H9 (cell line): ENCODE measurements at regions not wholly inside any gene's neighbourhood (a gene's known extent, or its start where the extent isn't known, plus 50 kb on each side); places are given as distances from the start of the nearest gene placed in this dataset.

Experiments used
- DNase-seq: peaks from one replicate; pipeline ENCODE4 v3.0.0-alpha.2; 2017
- H2AFZ ChIP-seq: one replicate; pipeline ENCODE4 v1.6.1; 2013; ENCODE audit warnings: mild to moderate bottlenecking, low read length, control low read depth, moderate library complexity
- H2AK5ac ChIP-seq: 2 replicates; pipeline ENCODE4 v1.6.1; 2013; ENCODE audit warnings: low read length, control low read depth, mixed read lengths; ENCODE audit not compliant: insufficient read length
- H2BK120ac ChIP-seq: one replicate; pipeline ENCODE4 v1.6.1; 2013; ENCODE audit warnings: low read depth, mild to moderate bottlenecking, low read length, control low read depth, inconsistent platforms; ENCODE audit not compliant: poor library complexity, severe bottlenecking
- H2BK12ac ChIP-seq: 2 replicates; pipeline ENCODE4 v1.6.1; 2013; ENCODE audit warnings: low read length, control low read depth, mixed read lengths, low read depth; ENCODE audit not compliant: insufficient read length
- H2BK15ac ChIP-seq: 2 replicates; pipeline ENCODE4 v1.6.1; 2013; ENCODE audit warnings: low read depth, low read length, control low read depth
- H2BK20ac ChIP-seq: one replicate; pipeline ENCODE4 v1.6.1; 2013; ENCODE audit warnings: low read depth, mild to moderate bottlenecking, low read length, control low read depth, inconsistent platforms; ENCODE audit not compliant: poor library complexity, severe bottlenecking
- H2BK5ac ChIP-seq: 2 replicates; pipeline ENCODE4 v1.6.1; 2013; ENCODE audit warnings: low read length, control low read depth, mixed read lengths; ENCODE audit not compliant: insufficient read length
- H3K14ac ChIP-seq: 2 replicates; pipeline ENCODE4 v1.6.1; 2013; ENCODE audit warnings: low read length, control low read depth; ENCODE audit not compliant: insufficient read depth
- H3K18ac ChIP-seq: 2 replicates; pipeline ENCODE4 v1.6.1; 2013; ENCODE audit warnings: low read depth, mild to moderate bottlenecking, mixed read lengths, low read length, control low read depth; ENCODE audit not compliant: insufficient read length
- H3K23ac ChIP-seq: 2 replicates; pipeline ENCODE4 v1.6.1; 2013; ENCODE audit warnings: low read length, control low read depth, mixed read lengths, low read depth; ENCODE audit not compliant: insufficient read length
- H3K23me2 ChIP-seq: 2 replicates; pipeline ENCODE4 v1.6.1; 2013; ENCODE audit warnings: low read depth, mild to moderate bottlenecking, mixed read lengths, low read length, control low read depth; ENCODE audit not compliant: insufficient read length, poor library complexity, severe bottlenecking
- H3K27ac ChIP-seq: 2 replicates; pipeline ENCODE4 v1.5.1; 2013; ENCODE audit warnings: low read length, control low read depth, mixed read lengths, low read depth; ENCODE audit not compliant: insufficient read length
- H3K27me3 ChIP-seq: 2 replicates; pipeline ENCODE4 v1.6.1; 2013; ENCODE audit warnings: low read length, control low read depth, inconsistent platforms; ENCODE audit not compliant: insufficient read depth
- H3K4ac ChIP-seq: 2 replicates; pipeline ENCODE4 v1.6.1; 2013; ENCODE audit warnings: low read depth, mild to moderate bottlenecking, control low read depth, inconsistent platforms, low read length, moderate library complexity
- H3K4me1 ChIP-seq: 2 replicates; pipeline ENCODE4 v1.6.1; 2013; ENCODE audit warnings: low read length, control low read depth, inconsistent platforms; ENCODE audit not compliant: insufficient read depth
- H3K4me2 ChIP-seq: 2 replicates; pipeline ENCODE4 v1.6.1; 2013; ENCODE audit warnings: low read length, control low read depth, mixed read lengths; ENCODE audit not compliant: insufficient read length, insufficient read depth
- H3K56ac ChIP-seq: 2 replicates; pipeline ENCODE4 v1.6.1; 2013; ENCODE audit warnings: low read depth, mild to moderate bottlenecking, mixed read lengths, low read length, control low read depth; ENCODE audit not compliant: insufficient read length
- H3K79me1 ChIP-seq: 2 replicates; pipeline ENCODE4 v1.6.1; 2013; ENCODE audit warnings: low read depth, mild to moderate bottlenecking, moderate library complexity, low read length, control low read depth, inconsistent platforms; ENCODE audit not compliant: insufficient read depth, poor library complexity, severe bottlenecking
- H3K79me2 ChIP-seq: 2 replicates; pipeline ENCODE4 v1.6.1; 2013; ENCODE audit warnings: low read length, control low read depth, inconsistent platforms; ENCODE audit not compliant: insufficient read depth
- H3K9ac ChIP-seq: 2 replicates; pipeline ENCODE4 v1.6.1; 2013; ENCODE audit warnings: low read length, control low read depth, mixed read lengths; ENCODE audit not compliant: insufficient read length; ENCODE audit errors: extremely low read depth
- H3K9me3 ChIP-seq: one replicate; pipeline ENCODE4 v1.6.1; 2013; ENCODE audit warnings: low read depth, low read length, inconsistent platforms; ENCODE audit not compliant: control insufficient read depth
- H3T11ph ChIP-seq: one replicate; pipeline ENCODE4 v1.6.1; 2013; ENCODE audit warnings: mild to moderate bottlenecking, low read length, control low read depth, inconsistent platforms
- H4K20me1 ChIP-seq: one replicate; pipeline ENCODE4 v1.6.1; 2013; ENCODE audit not compliant: control insufficient read depth, insufficient read length, insufficient read depth
- H4K5ac ChIP-seq: 2 replicates; pipeline ENCODE4 v1.6.1; 2013; ENCODE audit warnings: low read depth, mild to moderate bottlenecking, mixed read lengths, low read length, control low read depth; ENCODE audit not compliant: insufficient read length
- H4K8ac ChIP-seq: replicated peaks from 2 replicates; pipeline ENCODE4 v1.6.1; 2013; ENCODE audit warnings: low read length, control low read depth, mixed read lengths, low read depth; ENCODE audit not compliant: insufficient read length
- H4K91ac ChIP-seq: 2 replicates; pipeline ENCODE4 v1.6.1; 2013; ENCODE audit warnings: low read depth, mild to moderate bottlenecking, moderate library complexity, mixed read lengths, low read length, control low read depth; ENCODE audit not compliant: insufficient read length
- H3K27ac Mint-ChIP-seq, 3 experiments: 2 replicates in 2 of 3; 3 replicates in 1 of 3; pipeline ENCODE4 v1.8.0; 2020 to 2021; ENCODE audit warnings: mixed read lengths in 3 of 3, mild to moderate bottlenecking in 1 of 3, moderate library complexity in 1 of 3
- H3K27me3 Mint-ChIP-seq: 2 replicates; pipeline ENCODE4 v1.8.0; 2021; ENCODE audit warnings: low read depth, mild to moderate bottlenecking, moderate library complexity, mixed read lengths
- H3K36me3 Mint-ChIP-seq, 3 experiments: 2 replicates in 2 of 3; 3 replicates in 1 of 3; pipeline ENCODE4 v1.8.0; 2020 to 2021; ENCODE audit warnings: low read depth in 3 of 3, mixed read lengths in 3 of 3; ENCODE audit not compliant: insufficient read depth in 1 of 3
- H3K4me1 Mint-ChIP-seq, 2 experiments: 2 replicates each; pipeline ENCODE4 v1.8.0; 2020; ENCODE audit warnings: mixed read lengths in 2 of 2
- H3K4me3 Mint-ChIP-seq, 2 experiments: 2 replicates in 1 of 2; 3 replicates in 1 of 2; pipeline ENCODE4 v1.8.0; 2020 to 2021; ENCODE audit warnings: mild to moderate bottlenecking in 2 of 2, mixed read lengths in 2 of 2, moderate library complexity in 1 of 2
- H3K9me3 Mint-ChIP-seq, 2 experiments: 2 replicates in 1 of 2; 3 replicates in 1 of 2; pipeline ENCODE4 v1.8.0; 2020; ENCODE audit warnings: mild to moderate bottlenecking in 2 of 2, mixed read lengths in 2 of 2, moderate library complexity in 1 of 2
- WGBS: extraction: QIAGEN DNeasy Blood & Tissue Kit; methylation state at CpG from one replicate; pipeline ENCODE4 v1.1.7; 2013; ENCODE audit warnings: missing lambda C conversion rate, low lambda C conversion rate, mixed read lengths; ENCODE audit not compliant: insufficient read length; ENCODE audit errors: extremely low coverage; 5-methylcytosine and 5-hydroxymethylcytosine counted together
- TF ChIP-seq, protein P1 (sequence below): fragments of 200-600 bp; sonication (generic); conservative IDR thresholded peaks from 3 replicates; pipeline ENCODE4 v1.8.0; 2021; ENCODE audit warnings: antibody characterized with exemption, mild to moderate bottlenecking

DNA sequence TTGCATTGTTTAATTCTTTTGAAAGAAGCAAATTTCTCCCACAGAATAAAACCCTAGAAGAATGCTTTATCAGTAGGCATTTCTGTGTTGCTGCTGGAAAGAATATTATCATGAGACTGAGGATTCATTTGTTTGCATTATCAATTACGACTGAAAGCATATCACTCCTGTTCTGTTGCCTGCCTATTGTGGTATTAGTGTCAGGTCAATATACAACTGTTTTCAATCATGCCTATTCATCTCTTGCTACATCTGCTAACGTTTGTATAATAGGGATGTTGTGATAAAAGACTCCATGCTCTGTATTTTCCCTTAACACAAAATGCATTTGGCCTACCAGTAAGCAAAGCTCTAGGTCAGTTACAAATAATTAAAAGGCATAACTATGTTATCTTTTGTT is 221.5 kb downstream of the PTPRC start:
- TF ChIP-seq, protein P1, sequence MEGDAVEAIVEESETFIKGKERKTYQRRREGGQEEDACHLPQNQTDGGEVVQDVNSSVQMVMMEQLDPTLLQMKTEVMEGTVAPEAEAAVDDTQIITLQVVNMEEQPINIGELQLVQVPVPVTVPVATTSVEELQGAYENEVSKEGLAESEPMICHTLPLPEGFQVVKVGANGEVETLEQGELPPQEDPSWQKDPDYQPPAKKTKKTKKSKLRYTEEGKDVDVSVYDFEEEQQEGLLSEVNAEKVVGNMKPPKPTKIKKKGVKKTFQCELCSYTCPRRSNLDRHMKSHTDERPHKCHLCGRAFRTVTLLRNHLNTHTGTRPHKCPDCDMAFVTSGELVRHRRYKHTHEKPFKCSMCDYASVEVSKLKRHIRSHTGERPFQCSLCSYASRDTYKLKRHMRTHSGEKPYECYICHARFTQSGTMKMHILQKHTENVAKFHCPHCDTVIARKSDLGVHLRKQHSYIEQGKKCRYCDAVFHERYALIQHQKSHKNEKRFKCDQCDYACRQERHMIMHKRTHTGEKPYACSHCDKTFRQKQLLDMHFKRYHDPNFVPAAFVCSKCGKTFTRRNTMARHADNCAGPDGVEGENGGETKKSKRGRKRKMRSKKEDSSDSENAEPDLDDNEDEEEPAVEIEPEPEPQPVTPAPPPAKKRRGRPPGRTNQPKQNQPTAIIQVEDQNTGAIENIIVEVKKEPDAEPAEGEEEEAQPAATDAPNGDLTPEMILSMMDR = no peak
- no peaks in the 10 kb centered on the region for H3K9me3 ChIP-seq
- no peak overlapping the region for H4K5ac ChIP-seq
- Mint-ChIP-seq H3K9me3 (no peaks in the 10 kb centered on the region), H3K4me1 (no peaks in the 10 kb centered on the region), H3K27me3 (no peaks in the 10 kb centered on the region), H3K36me3 (no peaks in the 10 kb centered on the region), H3K27ac (no peak overlapping the region), H3K4me3 (no peak overlapping the region)
- H2BK15ac ChIP-seq = no peak overlapping the region
- no peak overlapping the region for H4K8ac ChIP-seq
- no peak overlapping the region for H3T11ph ChIP-seq
- H3K4ac ChIP-seq = no peak overlapping the region
- no peak overlapping the region for H3K14ac ChIP-seq
- no peak overlapping the region for H3K27ac ChIP-seq
- H3K18ac ChIP-seq = no peak overlapping the region
- H3K79me1 ChIP-seq = no peaks in the 10 kb centered on the region
- no peaks in the 10 kb centered on the region for H3K23me2 ChIP-seq
- no peaks in the 10 kb centered on the region for H3K27me3 ChIP-seq
- no peak overlapping the region for H2BK12ac ChIP-seq
- no peak overlapping the region for H2AFZ ChIP-seq
- no peak overlapping the region for H2BK120ac ChIP-seq
- no peak overlapping the region for H4K91ac ChIP-seq
- H4K20me1 ChIP-seq = no peaks in the 10 kb centered on the region
- DNase-seq = no peak
- no peaks in the 10 kb centered on the region for H3K79me2 ChIP-seq
- no peak overlapping the region for H3K9ac ChIP-seq
- H3K23ac ChIP-seq = no peak overlapping the region
- H3K4me1 ChIP-seq = no peaks in the 10 kb centered on the region
- no peak overlapping the region for H2BK20ac ChIP-seq
- H3K4me2 ChIP-seq = no peak overlapping the region
- H3K56ac ChIP-seq = no peak overlapping the region
- H2BK5ac ChIP-seq = no peak overlapping the region
- whole genome bisulfite sequencing = no CpG with 5 or more reads among the region's 2 CpGs
- H2AK5ac ChIP-seq = no peak overlapping the region
